GM10248 (cell line): ENCODE measurements at regions not wholly inside any gene's neighbourhood (a gene's known extent, or its start where the extent isn't known, plus 50 kb on each side); places are given as distances from the start of the nearest gene placed in this dataset.
"Not testable (repeated sequence)": the region's sequence is repeated elsewhere in the genome, so short reads cannot be mapped to it uniquely, and the experiment has no call there.

Experiments
- CTCF ChIA-PET: fragments of 300-600 bp; sonication (Branson Sonifier 250); formaldehyde crosslinking; extraction: SDS; loops from one replicate; lab custom pipeline; 2021; ENCODE audit warnings: antibody characterized with exemption; lab: Yijun Ruan, JAX
- POLR2A ChIA-PET: fragments of 350-650 bp; sonication (Branson Sonifier 250); formaldehyde crosslinking; extraction: SDS; loops from one replicate; lab custom pipeline; 2020; ENCODE audit warnings: antibody characterized with exemption; lab: Yijun Ruan, JAX
- DNase-seq: peaks from one replicate; pipeline ENCODE4 v3.0.0; 2012; ENCODE audit errors: extremely low spot score
- CTCF ChIP-seq: IDR thresholded peaks from 2 replicates; pipeline ENCODE4 v1.5.1; 2012; ENCODE audit warnings: mild to moderate bottlenecking, low read depth; ENCODE audit errors: extremely low read depth, missing control alignments, control extremely low read depth

- no peak for DNase-seq
- no peak for TF ChIP-seq CTCF
- ChIA-PET POLR2A (interaction anchor here (0.6 kb wide), 1 partner anchor 362 kb away, joined by 4 read pairs; no protein-coding TSS in a partner anchor), CTCF (no interaction called here)
These were observed 115.1 kb upstream of the IQSEC1 start for GRCh38 chr3:13188181-13188779.

- no peak for TF ChIP-seq CTCF
- CTCF ChIA-PET = no interaction called here
- POLR2A ChIA-PET = no interaction called here
- DNase-seq = no peak
These were observed 114.4 kb upstream of the IQSEC1 start for GRCh38 chr3:13187593-13187992.

GRCh38 chr3:13186435-13186815 lies 113.2 kb upstream of the IQSEC1 start:
- ChIA-PET POLR2A (no interaction called here), CTCF (no interaction called here)
- no peak for TF ChIP-seq CTCF
- DNase-seq = no peak

GRCh38 chr3:13185737-13186434 lies 112.7 kb upstream of the IQSEC1 start:
- no peak for TF ChIP-seq CTCF
- POLR2A ChIA-PET = no interaction called here
- CTCF ChIA-PET = interaction anchor here (1.3 kb wide), 1 partner anchor 14 kb away, joined by 3 read pairs; no protein-coding TSS in a partner anchor
- DNase-seq = no peak

- POLR2A ChIA-PET, CTCF ChIA-PET: not testable (repeated sequence)
These were observed 106.5 kb upstream of the IQSEC1 start for GRCh38 chr3:13179582-13180210.

GRCh38 chr3:13179181-13179580 lies 106.0 kb upstream of the IQSEC1 start:
- no peak for TF ChIP-seq CTCF
- DNase-seq = no peak
- ChIA-PET POLR2A (no interaction called here), CTCF (no interaction called here)

More at GRCh38 chr3:13179582-13180210, 106.5 kb upstream of the IQSEC1 start:
- not testable (repeated sequence) for DNase-seq

GRCh38 chr3:13178107-13178506 lies 104.9 kb upstream of the IQSEC1 start:
- POLR2A ChIA-PET = interaction anchor here (0.5 kb wide), 1 partner anchor 105 kb away, joined by 3 read pairs; no protein-coding TSS in a partner anchor
- CTCF ChIA-PET = no interaction called here
- no peak for TF ChIP-seq CTCF
- DNase-seq = no peak
